HK-2 (cell line): ENCODE measurements at regions not wholly inside any gene's neighbourhood (a gene's known extent, or its start where the extent isn't known, plus 50 kb on each side); places are given as distances from the start of the nearest gene placed in this dataset.

ENCODE experiments used
- DNase-seq: peaks from one replicate; pipeline ENCODE4 v3.0.0-alpha.2; 2018; ENCODE audit not compliant: unreplicated experiment

GRCh38 chr1:48055876-48056764 lies 58.9 kb upstream of the TRABD2B start:
- no peak for DNase-seq

- DNase-seq = no peak
These were observed 57.0 kb upstream of the TRABD2B start for GRCh38 chr1:48054232-48054631.

- no peak for DNase-seq
These were observed 55.7 kb upstream of the TRABD2B start for GRCh38 chr1:48052923-48053291.

- DNase-seq = no peak
These were observed 54.4 kb upstream of the TRABD2B start for GRCh38 chr1:48051466-48052126.

- no peak for DNase-seq
These were observed 52.8 kb upstream of the TRABD2B start for GRCh38 chr1:48049823-48050535.

GRCh38 chr1:48048980-48049379 lies 51.8 kb upstream of the TRABD2B start:
- no peak for DNase-seq

GRCh38 chr1:48048064-48048463 lies 50.9 kb upstream of the TRABD2B start:
- no peak for DNase-seq

GRCh38 chr1:48047116-48047515 lies 49.9 kb upstream of the TRABD2B start:
- no peak for DNase-seq
